Progenitor cell of endocrine pancreas (in vitro differentiated cells): ENCODE measurements at regions not wholly inside any gene's neighbourhood (a gene's known extent, or its start where the extent isn't known, plus 50 kb on each side); places are given as distances from the start of the nearest gene placed in this dataset.

Experiments
- DNase-seq: peaks from one replicate; pipeline ENCODE4 v3.0.0; 2021; ENCODE audit warnings: low spot score; ENCODE audit not compliant: unreplicated experiment
- H3K27ac Mint-ChIP-seq: 2 replicates; pipeline ENCODE4 v1.8.0; 2021; ENCODE audit warnings: mild to moderate bottlenecking, moderate library complexity, mixed read lengths
- H3K27me3 Mint-ChIP-seq: 2 replicates; pipeline ENCODE4 v1.8.0; 2021; ENCODE audit warnings: mixed read lengths
- H3K36me3 Mint-ChIP-seq: 2 replicates; pipeline ENCODE4 v1.8.0; 2022; ENCODE audit warnings: mixed read lengths; ENCODE audit not compliant: insufficient read depth
- H3K4me1 Mint-ChIP-seq: 2 replicates; pipeline ENCODE4 v1.8.0; 2021; ENCODE audit warnings: low read depth, mixed read lengths
- H3K4me3 Mint-ChIP-seq: 2 replicates; pipeline ENCODE4 v1.8.0; 2021; ENCODE audit warnings: low read depth, mild to moderate bottlenecking, moderate library complexity, mixed read lengths
- H3K9me3 Mint-ChIP-seq: 2 replicates; pipeline ENCODE4 v1.8.0; 2021; ENCODE audit warnings: low read depth, mixed read lengths
- CTCF ChIP-seq: fragments of 200-600 bp; sonication (generic); IDR thresholded peaks from one replicate; pipeline ENCODE4 v1.5.0; 2021; ENCODE audit warnings: antibody characterized with exemption, mild to moderate bottlenecking; ENCODE audit not compliant: unreplicated experiment

GRCh38 chr9:135346438-135347050 is 133.0 kb upstream of the PPP1R26 start:
- Mint-ChIP-seq H3K27me3 (peaks cover 50% of the 10 kb centered on the region), H3K4me1 (no peaks in the 10 kb centered on the region), H3K9me3 (no peaks in the 10 kb centered on the region), H3K36me3 (no peaks in the 10 kb centered on the region), H3K4me3 (no peak overlapping the region), H3K27ac (no peak overlapping the region)
- DNase-seq = no peak
- no peak for TF ChIP-seq CTCF

- H3K36me3 Mint-ChIP-seq = no peaks in the 10 kb centered on the region
- H3K4me1 Mint-ChIP-seq = no peaks in the 10 kb centered on the region
- H3K4me3 Mint-ChIP-seq = no peak overlapping the region
- DNase-seq = no peak
- no peak for TF ChIP-seq CTCF
- H3K9me3 Mint-ChIP-seq = no peaks in the 10 kb centered on the region
- H3K27ac Mint-ChIP-seq = no peak overlapping the region
- H3K27me3 Mint-ChIP-seq = peaks cover 50% of the 10 kb centered on the region
Measured at GRCh38 chr9:135347461-135347860, 132.1 kb upstream of the PPP1R26 start.

- DNase-seq = no peak
- H3K4me1 Mint-ChIP-seq = no peaks in the 10 kb centered on the region
- no peak for TF ChIP-seq CTCF
- H3K36me3 Mint-ChIP-seq = no peaks in the 10 kb centered on the region
- H3K27ac Mint-ChIP-seq = no peak overlapping the region
- no peak overlapping the region for H3K4me3 Mint-ChIP-seq
- peaks cover 49% of the 10 kb centered on the region for H3K27me3 Mint-ChIP-seq
- H3K9me3 Mint-ChIP-seq = no peaks in the 10 kb centered on the region
Measured at GRCh38 chr9:135348076-135348787, 131.3 kb upstream of the PPP1R26 start.

- no peak overlapping the region for H3K27ac Mint-ChIP-seq
- no peak for TF ChIP-seq CTCF
Measured at GRCh38 chr9:135348788-135349150, 130.8 kb upstream of the PPP1R26 start.

GRCh38 chr9:135349212-135350002 is 130.2 kb upstream of the PPP1R26 start:
- H3K4me1 Mint-ChIP-seq = no peaks in the 10 kb centered on the region
- H3K27me3 Mint-ChIP-seq = peaks cover 40% of the 10 kb centered on the region
- no peak for DNase-seq
- no peaks in the 10 kb centered on the region for H3K36me3 Mint-ChIP-seq
- no peak overlapping the region for H3K4me3 Mint-ChIP-seq
- TF ChIP-seq CTCF = no peak
- H3K9me3 Mint-ChIP-seq = no peaks in the 10 kb centered on the region
- H3K27ac Mint-ChIP-seq = no peak overlapping the region

More at GRCh38 chr9:135348788-135349150, 130.8 kb upstream of the PPP1R26 start:
- H3K27me3 Mint-ChIP-seq = peaks cover 45% of the 10 kb centered on the region
- no peak overlapping the region for H3K4me3 Mint-ChIP-seq
- H3K4me1 Mint-ChIP-seq = no peaks in the 10 kb centered on the region
- DNase-seq = no peak
- no peaks in the 10 kb centered on the region for H3K36me3 Mint-ChIP-seq
- H3K9me3 Mint-ChIP-seq = no peaks in the 10 kb centered on the region
